ENCODE measurements at regions not wholly inside any gene's neighbourhood (a gene's known extent, or its start where the extent isn't known, plus 50 kb on each side); places are given as distances from the start of the nearest gene placed in this dataset.

GRCh38 chr5:93100976-93101375 lies 480.0 kb downstream of the NR2F1-AS1 start:
- TF ChIP-seq REST (IDR thresholded peaks at IDR 0.05; ENCODE audit: low read depth): no peak
- TF ChIP-seq USF1 (IDR thresholded peaks at IDR 0.05): no peak
- TF ChIP-seq YY1 (IDR thresholded peaks at IDR 0.05; ENCODE audit: low read depth): no peak
- TF ChIP-seq CREB1 (IDR thresholded peaks at IDR 0.05; ENCODE audit: low read depth): no peak
- no peak for TF ChIP-seq EP300 (IDR thresholded peaks at IDR 0.05; ENCODE audit: borderline replicate concordance)
- no peak for TF ChIP-seq FOXM1 (IDR thresholded peaks at IDR 0.05; ENCODE audit: borderline replicate concordance, low read depth)
- TF ChIP-seq EGR1 (IDR thresholded peaks at IDR 0.05): no peak
- TF ChIP-seq CEBPB (IDR thresholded peaks at IDR 0.05): no peak
- no peak for TF ChIP-seq RAD21 (IDR thresholded peaks at IDR 0.05; ENCODE audit: low read depth)
- TF ChIP-seq, protein P1, sequence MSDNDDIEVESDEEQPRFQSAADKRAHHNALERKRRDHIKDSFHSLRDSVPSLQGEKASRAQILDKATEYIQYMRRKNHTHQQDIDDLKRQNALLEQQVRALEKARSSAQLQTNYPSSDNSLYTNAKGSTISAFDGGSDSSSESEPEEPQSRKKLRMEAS (IDR thresholded peaks at IDR 0.05): no peak
